M059J (cell line): ENCODE measurements at regions not wholly inside any gene's neighbourhood (a gene's known extent, or its start where the extent isn't known, plus 50 kb on each side); places are given as distances from the start of the nearest gene placed in this dataset.
"Not testable (repeated sequence)": the region's sequence is repeated elsewhere in the genome, so short reads cannot be mapped to it uniquely, and the experiment has no call there.

Experiments used
- DNase-seq: peaks from one replicate; pipeline ENCODE4 v3.0.0-alpha.2; 2012; ENCODE audit warnings: low read depth

- DNase-seq = no peak
These were observed 88.7 kb upstream of the TNIK start for GRCh38 chr3:171548917-171549316.

DNA sequence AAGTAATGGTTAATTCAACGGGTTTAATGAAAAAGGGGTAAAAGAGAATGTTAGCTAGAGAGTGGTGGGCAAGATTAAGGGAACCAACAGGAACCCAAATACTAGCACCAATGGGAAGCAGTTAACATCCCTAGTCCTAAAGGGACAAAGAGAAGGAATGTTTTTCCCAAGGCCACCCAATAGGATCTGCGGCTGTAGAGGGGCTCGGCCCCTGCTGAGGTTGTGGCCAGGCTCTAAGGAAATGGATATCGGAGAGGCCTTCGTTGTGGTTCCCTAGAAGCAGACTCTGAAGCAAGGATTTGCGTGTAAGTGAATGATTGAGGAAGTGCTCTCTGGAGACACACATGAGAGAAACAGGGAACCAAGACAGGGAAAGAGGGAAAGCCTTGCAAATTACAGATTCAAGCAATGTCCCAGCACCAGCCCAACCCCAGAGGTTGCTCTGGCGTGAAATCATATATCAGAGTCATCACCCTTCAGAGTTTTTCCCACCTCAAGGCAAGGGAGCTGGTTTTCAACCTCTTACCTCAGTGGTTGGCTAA is 83.6 kb upstream of the TNIK start:
- DNase-seq = no peak

- DNase-seq = no peak
These were observed 82.8 kb upstream of the TNIK start for GRCh38 chr3:171542976-171543375.

DNA sequence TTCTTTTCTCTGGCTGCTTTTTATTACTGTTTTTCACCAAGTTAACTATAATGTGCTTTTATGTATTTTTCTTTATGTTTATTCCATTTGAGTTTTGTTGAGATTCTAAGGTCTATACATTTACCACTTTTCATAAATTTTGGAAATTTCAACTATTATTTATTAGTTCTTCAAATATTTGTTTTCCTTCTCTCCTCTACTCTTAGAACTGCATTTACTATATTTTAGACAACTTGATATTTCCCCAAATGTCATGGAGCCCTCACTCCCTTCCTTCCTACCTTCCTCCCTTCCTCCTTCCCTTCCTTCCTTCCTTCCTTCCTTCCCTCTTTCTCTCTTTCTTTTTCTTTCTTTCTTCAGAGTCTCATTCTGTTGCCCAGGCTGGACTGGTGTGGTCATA is 81.4 kb upstream of the TNIK start:
- DNase-seq = no peak

- no peak for DNase-seq
These were observed 81.0 kb upstream of the TNIK start for GRCh38 chr3:171541181-171541580.

DNA sequence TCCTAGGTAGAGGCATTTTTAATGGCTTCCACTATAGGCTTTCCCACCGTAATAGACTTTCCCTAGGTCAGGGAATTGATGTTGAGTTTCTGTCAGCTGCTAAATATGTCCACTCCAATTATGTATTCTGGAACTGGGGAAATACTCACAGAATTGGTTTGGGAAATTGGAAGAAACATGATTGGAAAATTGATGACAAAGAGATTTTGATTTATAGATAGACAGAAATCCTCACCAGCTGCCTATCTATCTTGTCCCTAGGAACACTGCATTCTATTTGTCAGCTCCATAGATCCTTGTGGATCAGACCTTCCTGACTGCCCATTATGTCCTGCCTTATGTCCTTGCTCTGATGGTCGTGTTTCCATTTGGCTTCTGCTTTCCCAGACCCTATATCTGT is 75.6 kb upstream of the TNIK start:
- no peak for DNase-seq

- peak; percentile 15 for DNase-seq
These were observed 74.9 kb upstream of the TNIK start for GRCh38 chr3:171535133-171535532.

GRCh38 chr3:171533702-171534101 is 73.5 kb upstream of the TNIK start:
- no peak for DNase-seq

DNA sequence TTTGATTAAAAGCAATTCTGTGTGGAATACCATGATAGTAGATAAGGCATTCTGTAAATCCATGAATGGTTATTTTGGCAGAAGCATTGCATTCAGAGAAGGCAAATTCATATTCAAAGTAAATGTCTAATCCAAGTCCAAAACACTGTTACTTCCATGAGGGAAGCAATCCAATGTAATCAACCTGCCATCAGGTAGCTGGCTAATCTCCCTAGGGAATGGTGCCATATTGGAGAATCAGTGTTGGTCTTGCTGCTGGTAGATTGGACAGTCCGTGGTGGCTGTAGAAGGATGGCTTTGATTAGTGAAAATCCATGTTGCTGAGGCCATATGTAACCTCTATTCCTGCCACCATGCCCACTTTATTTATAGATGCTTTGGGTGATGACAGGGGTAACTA is 72.1 kb upstream of the TNIK start:
- no peak for DNase-seq

GRCh38 chr3:171531716-171532115 is 71.5 kb upstream of the TNIK start:
- DNase-seq = no peak

DNA sequence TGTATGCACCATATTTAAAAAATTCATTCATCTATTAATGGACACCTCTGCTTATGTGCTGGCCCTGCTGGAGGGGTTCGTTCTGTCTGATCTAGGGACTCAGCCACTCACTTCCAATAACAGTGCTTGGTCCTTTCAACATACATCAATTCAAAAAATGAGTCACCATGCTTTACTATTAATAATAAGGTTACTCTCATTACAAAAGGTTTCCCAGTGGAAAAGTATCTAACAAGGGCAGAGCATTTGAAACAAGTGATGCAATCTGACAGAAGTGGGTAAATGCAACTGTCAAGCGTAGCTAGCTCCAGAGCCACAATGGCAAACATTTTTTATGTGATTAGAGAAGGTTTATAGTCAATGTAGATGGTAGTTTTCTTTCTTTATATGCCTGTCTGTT is 67.9 kb upstream of the TNIK start:
- no peak for DNase-seq

- DNase-seq = peak; percentile 62
These were observed 66.7 kb upstream of the TNIK start for GRCh38 chr3:171526869-171527268.

GRCh38 chr3:171526146-171526545 is 65.9 kb upstream of the TNIK start:
- DNase-seq = peak; percentile 28

GRCh38 chr3:171525437-171525836 is 65.2 kb upstream of the TNIK start:
- no peak for DNase-seq

- DNase-seq = no peak
These were observed 64.7 kb upstream of the TNIK start for GRCh38 chr3:171524921-171525310.

- no peak for DNase-seq
These were observed 62.4 kb upstream of the TNIK start for GRCh38 chr3:171522651-171523050.

DNA sequence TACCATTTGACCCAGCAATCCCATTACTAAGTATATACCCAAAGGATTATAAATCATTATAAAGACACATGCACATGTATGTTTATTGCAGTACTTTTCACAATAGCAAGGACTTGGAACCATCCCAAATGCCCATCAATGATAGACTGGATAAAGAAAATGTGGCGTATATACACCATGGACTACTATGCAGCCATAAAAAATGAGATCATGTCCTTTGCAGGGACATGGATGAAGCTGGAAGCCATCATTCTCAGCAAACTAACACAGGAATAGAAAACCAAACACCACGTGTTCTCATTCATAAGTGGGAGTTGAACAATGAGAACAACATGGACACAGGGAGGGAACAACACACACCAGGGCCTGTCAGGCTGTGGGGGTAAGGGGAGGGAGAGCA is 59.2 kb upstream of the TNIK start:
- DNase-seq = not testable (repeated sequence)

DNA sequence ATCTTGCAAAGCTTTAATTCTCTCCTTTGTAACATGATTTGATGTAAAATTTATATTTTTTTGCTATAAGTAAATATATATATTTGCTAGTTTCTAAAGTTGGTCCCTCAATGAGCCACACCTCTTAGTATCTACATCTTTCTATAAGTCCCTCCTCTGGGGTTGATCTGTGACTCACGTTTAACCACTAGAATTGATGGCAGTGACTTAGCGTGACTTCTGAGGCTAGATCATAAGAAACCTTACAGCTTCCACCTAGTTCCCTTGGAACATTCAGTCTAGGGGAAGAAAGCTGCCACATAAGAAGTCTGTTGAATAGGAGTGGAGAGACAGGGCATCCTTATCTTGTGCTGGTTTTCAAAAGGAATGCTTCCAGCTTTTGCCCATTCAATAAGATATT is 56.6 kb upstream of the TNIK start:
- DNase-seq = peak; percentile 13

DNA sequence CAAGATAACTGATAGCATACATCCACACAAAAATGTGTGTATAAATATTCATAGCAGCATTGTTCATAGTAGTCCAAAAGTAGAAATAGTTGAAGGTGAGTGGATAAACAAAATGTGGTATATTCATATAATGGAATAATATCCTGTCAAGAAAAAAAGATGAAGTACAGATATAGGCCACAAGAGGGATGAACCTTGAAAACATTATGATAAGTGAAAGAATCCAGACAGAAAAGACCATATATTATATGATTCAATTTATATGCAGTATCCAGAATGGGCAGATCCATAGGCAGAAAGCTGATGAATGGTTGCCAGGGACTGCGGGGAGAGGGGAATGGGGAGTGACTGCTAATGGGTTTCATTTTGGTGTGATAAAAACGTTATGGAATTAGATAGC is 54.3 kb upstream of the TNIK start:
- no peak for DNase-seq

GRCh38 chr3:171511450-171511849 is 51.2 kb upstream of the TNIK start:
- DNase-seq = no peak
